Activated T-helper 2 cell treated with anti-CD3 and anti-CD28 coated beads, Interferon-gamma antibody, Interleukin-2, Interleukin-4, amounts not matched to agents 10 μg/mL and 5 μg/mL and 100 μg/mL, durations not matched to agents 14 hours and 24 hours and 36 hours (primary cell): ENCODE measurements at regions not wholly inside any gene's neighbourhood (a gene's known extent, or its start where the extent isn't known, plus 50 kb on each side); places are given as distances from the start of the nearest gene placed in this dataset.

Source experiments
- DNase-seq: peaks from one replicate; pipeline ENCODE4 v3.0.0; 2021; ENCODE audit warnings: low spot score
- H3K27ac Mint-ChIP-seq: one replicate; pipeline ENCODE4 v1.8.0; 2021; ENCODE audit warnings: mixed read lengths
- H3K27me3 Mint-ChIP-seq: one replicate; pipeline ENCODE4 v1.8.0; 2021; ENCODE audit warnings: low read depth, mixed read lengths
- H3K36me3 Mint-ChIP-seq: one replicate; pipeline ENCODE4 v1.8.0; 2021; ENCODE audit warnings: low read depth, mixed read lengths
- H3K4me1 Mint-ChIP-seq: one replicate; pipeline ENCODE4 v1.8.0; 2021; ENCODE audit warnings: low read depth, mixed read lengths
- H3K4me3 Mint-ChIP-seq: one replicate; pipeline ENCODE4 v1.8.0; 2021; ENCODE audit warnings: low read depth, mild to moderate bottlenecking, moderate library complexity, mixed read lengths
- H3K9me3 Mint-ChIP-seq: one replicate; pipeline ENCODE4 v1.8.0; 2021; ENCODE audit warnings: mixed read lengths
- intact Hi-C: fragments of 100-400 bp; cut with micrococcal nuclease; formaldehyde crosslinking; loops from one replicate; pipeline ENCODE4 v1.15.1; 2023

DNA sequence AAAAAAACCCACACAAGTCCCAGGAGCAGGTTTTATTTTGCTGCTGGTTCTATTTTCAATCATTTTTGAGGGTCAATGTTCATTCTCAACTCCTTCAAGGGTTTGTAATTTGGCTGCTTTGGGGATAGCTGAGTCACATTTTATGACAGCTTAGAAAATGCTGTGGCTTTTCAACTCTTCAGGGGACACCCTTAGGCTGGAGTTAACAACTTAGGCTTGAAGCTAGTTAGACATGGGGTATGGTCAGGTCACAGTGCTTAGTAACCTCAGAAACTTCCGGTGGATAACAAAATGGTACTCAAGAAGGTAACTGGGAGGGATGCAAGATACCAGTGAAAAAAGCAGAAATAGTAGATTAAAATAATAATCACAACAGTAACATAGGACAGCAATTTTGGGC lies 308.8 kb downstream of the HHIPL2 start:
- Mint-ChIP-seq H3K9me3 (no peaks in the 10 kb centered on the region), H3K36me3 (no peaks in the 10 kb centered on the region), H3K27me3 (no peaks in the 10 kb centered on the region), H3K4me1 (no peaks in the 10 kb centered on the region), H3K27ac (no peak overlapping the region), H3K4me3 (no peak overlapping the region)
- DNase-seq: no peak
- intact Hi-C loops: no loop called here

DNA sequence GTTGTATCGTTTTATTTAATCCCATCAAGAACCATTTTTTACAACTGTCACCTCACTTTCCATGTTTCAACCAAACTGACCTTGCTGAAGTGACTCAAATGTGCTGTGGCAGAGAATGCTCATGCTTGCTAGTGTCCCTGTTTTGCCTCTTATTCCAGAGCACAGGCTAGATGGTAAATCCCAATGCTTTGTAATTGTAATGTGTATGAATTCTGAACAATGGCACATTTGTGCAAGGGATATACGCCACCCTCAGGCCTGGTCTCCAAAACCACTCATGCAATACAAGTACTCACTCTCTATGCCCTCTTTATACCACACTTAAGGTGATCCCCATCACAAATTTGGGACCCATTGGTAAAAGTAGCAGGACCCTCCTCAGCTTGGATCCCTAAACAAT lies 313.6 kb downstream of the HHIPL2 start:
- Mint-ChIP-seq H3K4me3 (no peak overlapping the region), H3K9me3 (no peaks in the 10 kb centered on the region), H3K27me3 (no peaks in the 10 kb centered on the region), H3K4me1 (no peaks in the 10 kb centered on the region), H3K36me3 (no peaks in the 10 kb centered on the region), H3K27ac (no peak overlapping the region)
- intact Hi-C loops: no loop called here
- DNase-seq: no peak

DNA sequence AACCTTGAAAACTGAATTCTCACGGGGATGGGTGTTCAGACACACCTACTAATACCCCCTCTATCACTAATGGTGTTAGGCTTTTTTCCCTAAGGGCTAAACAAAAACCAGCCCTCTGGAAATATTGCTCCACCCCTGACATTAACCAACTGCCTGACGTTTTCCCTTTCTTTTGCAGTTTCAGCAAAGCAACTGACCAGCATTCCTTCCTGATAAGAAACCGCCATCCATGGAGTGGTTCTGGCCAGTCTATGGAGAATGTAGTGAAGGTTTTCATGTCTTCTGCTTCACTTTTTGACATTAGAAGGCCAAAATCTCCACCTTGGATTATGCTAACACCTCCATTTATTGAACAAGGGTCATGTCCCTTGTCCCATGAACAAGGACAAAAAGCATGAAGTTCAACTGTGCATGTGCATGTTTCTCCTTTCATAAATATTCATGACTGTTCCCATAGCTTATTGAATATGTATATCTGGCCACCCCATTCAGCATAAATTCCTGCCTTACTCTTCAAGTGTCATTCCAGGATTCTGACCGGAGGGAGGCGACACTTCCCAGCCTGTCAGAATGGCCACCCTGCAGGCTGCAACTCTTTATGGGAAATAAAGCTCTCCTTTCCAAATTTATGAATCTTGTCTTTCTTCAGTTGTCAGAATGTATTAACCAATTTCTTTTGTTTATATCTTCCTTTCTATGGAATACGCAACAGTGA lies 314.3 kb downstream of the HHIPL2 start:
- Mint-ChIP-seq H3K27me3 (no peaks in the 10 kb centered on the region), H3K4me3 (no peak overlapping the region), H3K4me1 (no peaks in the 10 kb centered on the region), H3K9me3 (no peaks in the 10 kb centered on the region), H3K27ac (no peak overlapping the region), H3K36me3 (no peaks in the 10 kb centered on the region)
- intact Hi-C loops: no loop called here
- no peak for DNase-seq

DNA sequence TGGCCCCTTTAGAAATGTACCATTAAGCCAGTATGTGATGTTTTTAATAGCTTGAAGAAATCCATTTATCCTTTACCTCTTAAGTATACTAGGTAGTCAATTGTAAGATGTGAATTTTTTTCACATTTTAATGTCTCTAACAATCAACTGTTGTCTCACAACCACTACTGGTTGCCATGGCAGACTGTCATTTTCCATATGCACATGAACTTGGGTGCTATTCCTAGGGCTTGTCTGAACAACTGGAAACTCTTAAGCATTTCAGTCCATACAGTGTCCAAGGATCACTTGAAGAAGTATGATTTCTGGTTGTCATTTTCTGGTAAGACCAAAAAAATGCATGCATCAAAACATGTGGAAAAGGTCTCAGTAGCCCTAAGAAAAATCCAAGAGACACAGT lies 315.1 kb downstream of the HHIPL2 start:
- Mint-ChIP-seq H3K27me3 (no peaks in the 10 kb centered on the region), H3K4me3 (no peak overlapping the region), H3K9me3 (no peaks in the 10 kb centered on the region), H3K27ac (no peak overlapping the region), H3K4me1 (no peaks in the 10 kb centered on the region), H3K36me3 (no peaks in the 10 kb centered on the region)
- intact Hi-C loops: no loop called here
- DNase-seq: no peak

DNA sequence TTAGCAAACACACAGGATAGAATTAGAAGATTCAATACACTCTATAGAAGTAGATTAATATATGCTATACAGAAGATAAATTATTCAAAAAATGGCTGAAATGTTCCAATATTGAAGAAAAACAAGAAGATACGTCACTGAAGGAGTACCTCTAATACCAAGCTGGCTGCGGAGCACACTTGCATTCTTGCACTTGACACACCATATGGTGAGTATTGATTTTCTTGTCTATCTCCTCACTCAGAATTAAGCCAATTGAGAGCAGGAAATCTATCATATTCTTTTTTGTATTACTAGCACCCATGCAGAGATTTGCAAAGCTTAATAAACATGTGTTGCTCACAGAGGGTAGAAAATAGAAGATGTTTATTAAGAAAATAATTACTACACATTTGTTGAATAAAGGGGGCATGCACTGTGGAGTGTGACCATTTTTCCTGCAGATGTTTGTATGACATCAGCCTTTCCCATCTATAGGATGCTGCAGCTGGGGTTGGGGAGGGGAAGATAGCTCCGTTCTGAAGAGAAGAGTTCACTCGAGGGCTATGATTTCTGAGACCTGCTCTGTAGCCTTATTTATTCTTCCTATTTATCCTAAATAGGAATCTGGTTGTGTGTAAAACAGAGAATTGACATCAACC lies 318.1 kb downstream of the HHIPL2 start:
- H3K36me3 Mint-ChIP-seq: no peaks in the 10 kb centered on the region
- no peaks in the 10 kb centered on the region for H3K27me3 Mint-ChIP-seq
- H3K4me1 Mint-ChIP-seq: no peaks in the 10 kb centered on the region
- no peak overlapping the region for H3K27ac Mint-ChIP-seq
- intact Hi-C loops: no loop called here
- DNase-seq: no peak
- no peaks in the 10 kb centered on the region for H3K9me3 Mint-ChIP-seq
- H3K4me3 Mint-ChIP-seq: no peak overlapping the region

GRCh38 chr1:222225316-222225691 lies 322.6 kb downstream of the HHIPL2 start:
- H3K27me3 Mint-ChIP-seq: no peaks in the 10 kb centered on the region
- intact Hi-C loops: no loop called here
- no peaks in the 10 kb centered on the region for H3K9me3 Mint-ChIP-seq
- H3K4me3 Mint-ChIP-seq: no peak overlapping the region
- no peaks in the 10 kb centered on the region for H3K4me1 Mint-ChIP-seq
- H3K36me3 Mint-ChIP-seq: no peaks in the 10 kb centered on the region
- H3K27ac Mint-ChIP-seq: no peak overlapping the region
- no peak for DNase-seq

GRCh38 chr1:222224636-222225315 lies 323.1 kb downstream of the HHIPL2 start:
- H3K4me3 Mint-ChIP-seq: no peak overlapping the region
- intact Hi-C loops: no loop called here
- no peak for DNase-seq
- H3K36me3 Mint-ChIP-seq: no peaks in the 10 kb centered on the region
- no peaks in the 10 kb centered on the region for H3K9me3 Mint-ChIP-seq
- no peaks in the 10 kb centered on the region for H3K27me3 Mint-ChIP-seq
- H3K4me1 Mint-ChIP-seq: no peaks in the 10 kb centered on the region
- H3K27ac Mint-ChIP-seq: no peak overlapping the region

- H3K4me1 Mint-ChIP-seq: no peaks in the 10 kb centered on the region
- intact Hi-C loops: no loop called here
- no peak for DNase-seq
- H3K27me3 Mint-ChIP-seq: no peaks in the 10 kb centered on the region
- H3K27ac Mint-ChIP-seq: no peak overlapping the region
- no peaks in the 10 kb centered on the region for H3K9me3 Mint-ChIP-seq
- no peaks in the 10 kb centered on the region for H3K36me3 Mint-ChIP-seq
- H3K4me3 Mint-ChIP-seq: no peak overlapping the region
Measured at GRCh38 chr1:222224156-222224555, 323.7 kb downstream of the HHIPL2 start.

DNA sequence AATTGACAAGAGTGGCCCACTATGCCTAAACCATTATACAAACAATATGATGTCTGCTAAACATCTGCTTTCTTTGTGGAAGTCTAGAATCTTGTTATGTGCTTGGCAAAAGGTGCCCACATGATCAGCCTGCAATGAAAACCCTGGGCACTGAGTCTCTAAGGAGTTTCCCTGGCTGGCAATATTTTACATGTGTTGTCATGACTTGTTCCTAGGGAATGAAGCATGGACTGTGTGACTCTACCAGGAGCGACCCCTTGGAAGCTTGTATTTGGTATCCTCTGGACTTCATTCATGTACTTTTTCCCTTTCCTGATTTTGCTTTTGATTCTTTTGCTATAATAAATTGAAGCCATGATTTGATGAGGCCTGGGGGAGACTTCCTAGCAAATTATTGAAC lies 324.9 kb downstream of the HHIPL2 start:
- Mint-ChIP-seq H3K9me3 (no peaks in the 10 kb centered on the region), H3K4me1 (no peaks in the 10 kb centered on the region), H3K27ac (no peak overlapping the region), H3K4me3 (no peak overlapping the region), H3K27me3 (no peaks in the 10 kb centered on the region), H3K36me3 (no peaks in the 10 kb centered on the region)
- intact Hi-C loops: no loop called here
- DNase-seq: no peak

- Mint-ChIP-seq H3K36me3 (no peaks in the 10 kb centered on the region), H3K27me3 (no peaks in the 10 kb centered on the region), H3K9me3 (no peaks in the 10 kb centered on the region), H3K4me3 (no peak overlapping the region), H3K27ac (no peak overlapping the region), H3K4me1 (no peaks in the 10 kb centered on the region)
- no peak for DNase-seq
- intact Hi-C loops: no loop called here
Measured at GRCh38 chr1:222216255-222216754, 331.6 kb downstream of the HHIPL2 start.

GRCh38 chr1:222210776-222211175 lies 337.1 kb downstream of the HHIPL2 start:
- Mint-ChIP-seq H3K9me3 (no peaks in the 10 kb centered on the region), H3K27me3 (no peaks in the 10 kb centered on the region), H3K4me3 (no peak overlapping the region), H3K36me3 (no peaks in the 10 kb centered on the region), H3K4me1 (no peaks in the 10 kb centered on the region), H3K27ac (no peak overlapping the region)
- intact Hi-C loops: no loop called here
- no peak for DNase-seq

- no peak overlapping the region for H3K4me3 Mint-ChIP-seq
- H3K4me1 Mint-ChIP-seq: no peaks in the 10 kb centered on the region
- no peak for DNase-seq
- no peaks in the 10 kb centered on the region for H3K36me3 Mint-ChIP-seq
- no peak overlapping the region for H3K27ac Mint-ChIP-seq
- no peaks in the 10 kb centered on the region for H3K27me3 Mint-ChIP-seq
- H3K9me3 Mint-ChIP-seq: no peaks in the 10 kb centered on the region
- intact Hi-C loops: no loop called here
Measured at GRCh38 chr1:222204475-222204874, 343.4 kb downstream of the HHIPL2 start.

- intact Hi-C loops: loop anchor here (1.0 kb wide), 1 partner anchor 17 kb away; no protein-coding TSS in a partner anchor
- Mint-ChIP-seq H3K9me3 (no peaks in the 10 kb centered on the region), H3K4me1 (no peaks in the 10 kb centered on the region), H3K27me3 (no peaks in the 10 kb centered on the region), H3K4me3 (no peak overlapping the region), H3K36me3 (no peaks in the 10 kb centered on the region), H3K27ac (no peak overlapping the region)
- no peak for DNase-seq
Measured at GRCh38 chr1:222202831-222203230, 345.1 kb downstream of the HHIPL2 start.
